HG03139 (cell line): ENCODE measurements at regions not wholly inside any gene's neighbourhood (a gene's known extent, or its start where the extent isn't known, plus 50 kb on each side); places are given as distances from the start of the nearest gene placed in this dataset.

Experiments
- ATAC-seq: cut with Tn5 transposase; IDR thresholded peaks from one replicate; pipeline ENCODE4 v1.9.1; 2021; ENCODE audit not compliant: unreplicated experiment

DNA sequence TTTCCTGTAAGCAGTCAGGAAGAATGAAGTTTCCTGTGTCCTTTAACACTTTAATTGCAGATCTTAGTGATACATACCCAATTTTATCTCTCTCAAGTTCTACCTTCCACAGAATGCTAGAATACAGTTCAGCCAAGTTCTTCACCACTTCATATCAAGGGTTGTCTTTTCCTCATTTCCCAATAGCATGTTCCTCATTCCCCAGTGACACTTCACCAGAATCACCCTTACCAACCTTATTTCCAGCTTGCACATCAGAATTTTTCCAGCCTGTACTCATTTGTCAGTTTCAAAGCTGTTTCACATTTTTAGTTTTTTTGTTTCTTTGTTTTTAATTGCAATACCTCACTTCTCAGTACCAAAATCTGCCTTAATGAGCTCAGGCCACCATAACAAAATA lies 126.1 kb downstream of the ESM1 start:
- ATAC-seq: no peak

DNA sequence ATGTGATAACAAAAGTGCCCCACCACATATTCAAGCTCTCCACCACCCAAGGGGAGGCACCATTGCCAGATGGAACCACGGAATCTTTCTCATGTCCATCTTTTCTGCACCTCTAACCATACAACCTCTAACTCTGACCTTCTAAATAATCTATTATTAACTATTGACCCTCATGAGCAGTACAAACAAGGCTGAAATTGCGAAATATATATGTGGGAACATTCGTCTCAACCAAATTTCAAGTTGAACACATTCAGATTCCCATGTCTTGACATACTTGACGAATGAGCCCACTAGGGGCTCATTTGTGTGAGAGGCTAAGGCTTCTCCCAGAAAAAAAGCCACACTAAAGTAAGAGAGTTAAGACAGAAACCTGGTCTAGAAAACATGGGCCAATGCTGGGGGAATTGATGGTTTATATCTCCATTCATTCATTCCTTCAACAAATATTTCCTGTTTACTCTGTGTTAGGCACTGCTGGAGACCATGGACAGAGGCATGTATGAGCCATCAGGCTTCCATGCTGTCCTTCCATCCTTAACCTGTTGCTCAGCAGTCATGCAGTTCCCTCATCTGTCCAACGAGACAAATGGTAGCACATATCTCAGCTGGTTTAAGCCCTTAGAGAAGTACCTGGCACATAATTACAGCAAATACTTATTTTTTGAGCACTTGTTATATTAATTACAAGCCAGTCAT lies 130.4 kb downstream of the ESM1 start:
- ATAC-seq: no peak

DNA sequence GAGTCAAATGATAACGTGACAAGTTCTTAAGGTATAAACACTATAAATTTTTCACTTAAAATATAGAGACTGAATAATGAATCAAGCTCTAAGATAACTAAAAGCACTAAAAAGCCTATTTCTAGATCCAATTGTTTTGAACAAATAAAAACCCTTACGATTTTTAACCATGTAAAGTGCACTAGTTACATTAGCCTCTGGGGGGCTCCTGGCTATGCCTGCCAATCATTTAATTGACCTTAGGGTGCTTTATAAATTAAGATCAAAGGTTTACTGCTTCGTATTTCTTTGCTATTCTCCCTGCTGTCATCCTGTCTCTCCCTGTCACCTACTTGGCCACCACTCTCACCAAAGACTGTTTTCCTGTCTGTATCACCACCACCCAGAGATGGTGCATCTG lies 133.4 kb downstream of the ESM1 start:
- ATAC-seq: no peak

DNA sequence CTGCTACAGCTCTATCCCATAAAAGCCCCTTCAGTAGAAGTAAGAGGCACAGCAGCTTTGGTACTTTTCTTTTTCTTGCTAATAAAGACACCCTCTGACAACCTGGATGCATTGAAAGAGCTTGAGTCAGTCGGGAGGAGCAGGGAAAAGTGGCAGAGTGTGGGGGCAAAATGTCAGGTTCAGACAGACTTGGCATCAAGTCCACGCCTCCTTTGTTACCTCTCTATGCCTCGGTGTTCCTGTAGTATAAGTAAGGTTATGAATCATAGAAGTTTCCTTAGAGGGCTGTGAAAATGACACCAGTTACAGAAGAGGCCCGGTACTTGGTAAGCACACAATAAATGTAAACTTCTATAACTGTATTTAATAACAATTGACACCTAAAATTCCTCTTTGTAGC lies 133.9 kb downstream of the ESM1 start:
- no peak for ATAC-seq

DNA sequence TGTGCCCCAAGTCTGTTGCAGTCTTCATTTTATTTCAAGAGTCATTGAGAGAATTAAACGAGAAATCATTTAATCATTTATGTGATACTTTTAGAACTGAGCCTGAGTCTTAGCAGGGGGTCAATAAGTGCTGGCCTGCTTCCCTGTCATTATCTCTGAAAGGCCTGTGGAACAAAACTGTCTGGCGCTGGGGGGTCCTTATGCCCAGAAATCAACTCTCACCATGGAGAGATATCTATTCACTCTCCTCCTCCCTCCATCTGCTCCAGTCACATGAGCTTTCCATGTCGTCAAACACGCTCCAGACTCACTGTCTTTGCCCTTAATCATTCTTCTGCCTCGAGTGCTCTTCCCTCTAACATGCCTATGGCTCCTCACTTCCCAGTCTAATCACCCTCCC lies 136.8 kb downstream of the ESM1 start:
- ATAC-seq: no peak

DNA sequence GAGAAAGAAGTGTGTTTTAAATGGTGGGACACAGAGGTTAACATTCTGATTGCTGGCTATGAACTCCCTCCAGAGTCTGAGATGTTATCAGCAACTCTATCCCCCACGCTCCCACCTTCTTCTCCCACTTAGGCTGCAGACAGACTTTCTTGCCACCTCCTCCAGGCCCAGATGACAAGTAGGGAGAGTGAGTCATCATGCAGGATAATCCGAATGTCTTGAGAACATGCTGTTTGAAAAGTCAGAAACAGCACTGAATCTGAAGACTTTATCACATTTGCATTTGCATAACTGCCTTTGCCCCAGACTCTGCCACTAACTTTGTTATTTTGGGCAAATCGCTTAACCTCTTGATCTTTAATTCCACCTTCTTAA lies 139.8 kb downstream of the ESM1 start:
- no peak for ATAC-seq

DNA sequence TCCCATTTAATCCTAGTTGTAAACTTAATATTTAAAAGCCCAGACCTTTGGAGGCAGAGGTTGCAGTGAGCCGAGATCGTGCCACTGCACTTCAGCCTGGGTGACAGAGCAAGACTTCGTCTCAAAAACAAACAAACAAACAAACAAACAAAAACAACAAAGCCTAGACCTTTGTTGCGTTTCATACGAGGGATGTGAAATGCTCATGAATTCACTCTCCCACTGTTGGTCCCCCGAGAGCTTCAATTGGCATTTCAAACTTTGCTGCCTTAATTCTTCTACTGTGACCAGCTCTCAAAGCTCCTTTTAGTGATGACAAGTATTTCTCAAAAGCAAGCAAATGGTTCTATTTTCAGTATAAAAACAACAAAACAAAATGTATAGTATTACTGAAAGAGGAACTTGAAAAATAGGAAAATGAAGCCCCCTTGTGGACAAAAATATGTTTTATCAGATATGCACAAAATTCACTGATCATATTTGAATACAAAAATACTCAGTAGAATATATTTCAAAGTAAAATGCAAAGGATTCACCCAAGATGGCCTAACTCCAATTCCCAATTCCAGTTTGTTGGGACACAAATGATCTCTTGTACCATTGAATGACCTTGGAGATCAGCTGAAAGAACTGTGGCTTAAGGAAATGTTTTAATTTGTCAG lies 140.4 kb downstream of the ESM1 start:
- no peak for ATAC-seq

DNA sequence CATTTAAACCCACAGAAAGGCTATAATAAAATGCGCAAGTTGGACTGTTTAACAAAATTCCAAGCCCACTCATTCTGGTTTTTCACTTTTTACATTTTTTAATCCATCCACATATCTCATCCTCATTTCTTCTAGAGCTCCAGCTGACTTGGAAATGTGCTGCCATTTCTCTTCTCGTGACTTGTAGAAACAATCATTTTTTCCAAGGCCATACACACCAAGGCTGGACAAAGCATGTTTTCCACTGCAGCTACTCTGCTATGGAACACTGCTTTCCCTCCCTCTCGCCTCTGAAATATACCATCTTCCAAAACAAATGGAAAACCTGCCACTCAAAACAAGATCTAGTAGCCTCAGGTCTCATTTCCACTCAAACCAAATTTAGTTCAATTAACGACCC lies 141.1 kb downstream of the ESM1 start:
- no peak for ATAC-seq

DNA sequence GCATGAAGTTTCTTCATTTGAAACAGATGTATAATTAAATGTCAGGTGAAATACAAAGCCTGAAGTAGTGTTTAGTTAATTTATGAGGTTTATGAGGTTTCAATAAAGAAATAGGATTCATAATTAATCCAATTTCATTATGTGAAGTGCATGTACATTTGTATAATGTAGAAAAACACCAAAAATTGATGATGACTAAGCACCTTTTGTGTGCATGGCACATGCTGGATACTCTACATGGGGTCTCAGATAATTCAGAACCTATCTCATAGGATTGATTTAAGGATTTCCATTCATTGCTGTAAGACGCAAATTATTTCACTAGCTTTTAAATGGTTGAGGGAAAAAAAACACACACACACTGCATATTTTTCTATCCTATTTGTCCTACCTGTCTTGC lies 143.9 kb downstream of the ESM1 start:
- ATAC-seq: no peak

DNA sequence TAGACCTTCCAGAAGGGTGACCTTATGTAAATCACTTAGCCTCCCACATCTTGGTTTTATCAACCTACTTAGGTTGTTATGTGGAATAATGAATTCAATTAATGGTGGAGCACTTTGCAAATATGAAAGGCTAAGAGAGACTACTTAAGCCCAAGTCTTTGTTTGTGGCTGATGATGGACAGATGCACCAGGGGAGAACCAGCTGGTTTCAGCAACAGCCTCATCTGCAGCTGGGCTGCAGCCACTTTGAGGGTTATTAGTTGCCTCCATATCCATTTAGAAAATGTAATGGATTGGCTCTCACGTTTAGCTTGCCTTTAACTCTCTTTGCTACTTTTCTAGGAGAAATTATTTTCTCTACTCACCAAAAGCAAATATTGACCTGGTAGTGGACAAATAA lies 146.6 kb downstream of the ESM1 start:
- ATAC-seq: no peak

DNA sequence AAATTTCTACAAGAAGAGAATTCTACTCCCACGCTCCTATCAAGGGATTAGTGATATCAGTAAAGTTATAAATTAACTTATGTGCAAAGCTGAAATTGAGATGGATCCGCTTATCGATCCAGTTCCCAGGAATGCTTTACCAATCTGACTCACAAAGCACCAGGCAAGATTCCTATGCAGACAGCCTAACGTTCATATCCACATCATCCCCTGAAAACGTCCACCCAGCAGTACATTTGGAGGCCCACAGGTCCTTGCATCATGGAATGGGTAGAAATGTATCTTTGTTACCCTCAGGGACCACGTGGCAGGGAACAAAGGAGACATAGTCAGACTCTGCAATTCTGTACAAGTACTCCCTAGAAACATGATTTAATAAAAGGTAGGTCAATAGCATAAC lies 147.4 kb downstream of the ESM1 start:
- ATAC-seq: no peak

DNA sequence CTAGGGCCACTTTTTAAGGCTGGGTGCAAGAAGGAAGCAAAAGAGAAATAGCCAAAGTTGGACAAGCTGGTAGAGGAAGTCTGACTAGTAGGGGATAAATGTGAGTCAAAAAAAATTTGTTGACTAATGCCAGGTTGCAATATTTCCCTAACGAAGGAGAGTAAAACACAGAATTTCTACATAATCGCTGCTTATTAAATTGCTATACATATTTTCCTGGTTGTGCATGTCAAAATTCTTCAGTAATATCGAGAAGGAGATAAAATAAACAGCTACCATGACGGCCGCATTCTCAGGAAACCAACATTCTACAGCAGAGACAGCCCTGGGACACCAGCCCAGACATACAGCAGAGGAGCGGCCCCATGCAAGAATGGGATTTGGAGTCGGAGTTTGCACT lies 148.3 kb downstream of the ESM1 start:
- no peak for ATAC-seq

DNA sequence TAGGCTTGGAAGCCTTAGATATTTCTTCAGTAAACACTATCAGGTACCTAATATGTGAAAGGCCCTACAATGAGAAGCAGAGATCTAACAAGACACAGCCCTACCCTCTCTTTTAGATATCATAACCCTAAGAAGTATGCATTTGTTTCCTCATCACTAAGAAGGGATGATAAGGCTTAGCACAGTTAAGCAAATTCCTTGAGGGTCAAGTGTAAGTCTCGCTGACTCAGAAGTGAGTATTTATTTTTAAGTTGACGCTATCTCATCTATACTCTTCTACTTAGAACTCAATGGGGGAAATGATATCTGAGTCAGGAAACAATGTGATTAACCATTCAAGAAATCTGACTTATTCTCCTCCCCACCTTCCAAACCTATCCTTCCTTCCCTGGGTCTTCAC lies 149.7 kb downstream of the ESM1 start:
- ATAC-seq: no peak

DNA sequence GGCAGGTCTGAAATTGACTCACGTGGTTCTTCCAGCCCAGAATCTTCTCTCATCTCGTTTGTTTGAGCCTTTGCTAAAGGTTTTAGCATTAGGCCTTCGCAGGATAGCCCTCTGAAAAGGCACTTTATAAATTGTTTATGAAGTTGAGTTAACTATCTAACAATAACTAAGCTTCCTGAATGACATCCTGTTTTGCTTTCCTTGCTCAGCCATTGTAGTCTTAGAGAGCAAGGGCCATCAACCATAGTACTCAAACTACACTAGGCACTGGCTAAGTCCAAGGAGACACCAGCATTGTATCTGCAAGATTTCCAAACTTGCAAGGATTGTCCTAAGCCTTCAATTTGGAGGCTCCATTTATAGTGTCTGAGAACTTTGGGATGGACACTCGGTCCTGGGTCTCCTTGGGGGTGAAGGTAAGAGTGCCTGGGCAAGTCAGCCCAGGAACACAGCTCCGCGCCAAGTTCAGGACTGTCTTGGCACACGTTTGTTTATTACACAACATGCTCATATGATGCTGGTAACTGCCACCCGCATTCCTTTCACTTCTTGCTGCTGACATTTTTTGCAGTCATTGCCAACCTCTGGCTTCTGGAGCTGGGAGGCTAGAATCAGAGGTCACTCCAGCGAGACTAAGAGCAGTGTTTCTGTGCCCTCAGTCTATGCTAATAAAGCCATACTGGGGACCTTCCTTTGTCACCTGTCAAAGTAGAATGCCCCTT lies 151.1 kb downstream of the ESM1 start:
- ATAC-seq: no peak

DNA sequence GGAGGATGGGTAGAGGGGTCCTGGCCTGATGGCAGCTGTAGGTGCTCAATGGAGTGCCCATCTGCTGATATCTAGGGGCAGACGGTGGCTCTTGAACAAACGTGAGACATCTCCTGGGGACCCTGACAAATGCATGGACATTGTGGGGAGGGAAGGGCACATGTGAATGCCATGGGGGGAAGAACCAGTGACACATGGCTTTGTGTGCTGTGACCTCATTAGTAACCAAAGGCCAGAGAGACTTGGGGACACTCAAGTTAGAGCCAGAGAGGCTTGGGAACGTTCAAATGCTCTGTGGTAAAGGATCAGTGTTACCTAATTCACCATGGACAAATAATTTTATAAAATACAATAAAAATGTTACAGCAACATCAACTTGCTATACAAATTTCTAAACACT lies 151.8 kb downstream of the ESM1 start:
- ATAC-seq: no peak

DNA sequence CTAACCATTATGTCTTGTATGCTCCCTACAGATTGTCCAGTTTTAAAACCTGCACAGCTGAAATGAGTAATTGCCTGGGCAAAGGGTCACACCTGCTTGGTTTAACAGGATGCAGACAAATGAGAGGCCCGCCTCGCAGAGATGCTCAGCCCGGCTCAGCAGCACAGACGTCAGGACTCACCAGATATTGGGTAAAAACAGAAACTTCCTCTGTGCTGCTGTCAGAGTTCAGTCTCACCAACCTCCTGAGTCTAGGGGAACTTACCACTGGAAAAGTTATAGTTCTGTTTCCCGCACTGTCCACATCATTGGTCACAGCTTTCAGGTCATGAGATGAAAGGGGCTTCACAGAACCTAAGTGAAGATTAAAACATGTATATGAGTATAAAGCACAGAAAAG lies 152.5 kb downstream of the ESM1 start:
- ATAC-seq: no peak

DNA sequence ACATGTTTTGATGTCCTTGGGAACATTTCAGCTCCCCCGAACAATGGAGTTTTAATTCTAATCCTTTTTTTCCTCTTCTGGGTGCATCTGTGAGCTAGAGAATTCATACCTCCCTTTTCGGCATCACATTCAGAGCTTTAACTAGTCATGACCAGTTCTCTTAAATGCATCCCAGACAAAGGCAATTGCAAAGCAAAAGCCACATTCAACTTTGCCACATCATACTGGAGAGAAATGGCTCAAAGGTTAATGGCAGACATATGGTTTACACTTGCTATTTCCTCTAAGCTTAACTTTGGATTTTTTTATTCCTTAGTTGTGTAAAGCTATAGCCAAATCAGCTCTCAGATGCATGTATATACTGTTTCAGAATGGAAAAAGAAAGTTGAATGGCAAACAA lies 153.3 kb downstream of the ESM1 start:
- ATAC-seq: no peak

DNA sequence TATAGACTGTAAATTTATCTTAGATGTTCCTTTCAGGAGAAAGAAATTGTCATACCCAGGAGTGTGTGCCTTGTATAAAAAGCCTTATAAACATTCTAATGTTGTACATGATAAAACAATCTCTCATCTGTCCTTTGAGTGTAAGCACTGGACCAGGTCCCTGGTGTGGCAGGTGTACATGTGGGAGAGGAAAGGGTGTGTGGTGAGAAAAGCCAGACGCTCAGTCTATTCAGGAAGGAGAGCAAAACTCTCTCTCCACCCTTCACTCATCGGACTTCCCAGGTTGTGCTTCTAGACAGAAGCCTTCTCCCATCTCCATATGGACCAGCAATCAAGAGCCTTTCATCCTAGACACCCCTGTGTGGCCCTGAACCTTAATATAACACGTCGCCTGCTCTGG lies 154.2 kb downstream of the ESM1 start:
- no peak for ATAC-seq

DNA sequence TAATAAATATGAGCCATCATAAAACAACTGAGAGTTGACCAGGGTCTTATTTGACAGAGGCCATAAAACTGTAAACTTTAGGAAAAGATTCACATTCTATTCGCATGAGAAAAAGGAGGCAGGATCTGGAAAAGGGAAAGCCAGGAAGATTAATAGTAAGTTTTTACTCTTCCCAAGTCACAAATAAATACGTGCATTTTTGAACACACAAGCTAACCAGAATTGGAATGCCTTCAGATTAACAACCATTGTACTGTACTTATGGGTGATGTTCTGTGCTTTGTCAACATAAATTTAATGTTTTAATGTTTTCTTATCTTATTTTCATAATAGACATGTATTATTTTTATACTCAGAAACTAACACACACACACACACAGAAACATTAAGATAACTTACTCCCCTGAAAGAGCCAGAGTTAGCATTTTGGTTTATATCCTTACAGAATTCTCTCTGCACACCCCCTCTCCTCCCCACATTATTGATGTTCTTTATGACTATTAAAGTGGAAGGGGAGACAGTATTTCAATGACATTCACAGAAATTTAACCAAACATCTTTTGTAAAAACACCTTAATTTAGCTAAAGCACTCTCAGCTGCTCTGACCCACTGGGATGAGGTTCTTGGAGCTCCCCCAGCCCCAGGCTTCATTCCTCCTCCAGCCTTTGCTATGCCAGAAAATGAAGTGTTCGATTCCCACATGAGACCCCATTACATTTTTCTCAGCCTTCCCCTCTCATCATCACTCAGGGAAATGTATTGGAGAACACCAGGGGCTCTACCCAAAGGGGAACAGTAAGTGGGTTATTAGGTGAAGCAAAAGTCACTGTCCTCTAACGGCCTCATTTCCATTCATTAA lies 155.5 kb downstream of the ESM1 start:
- no peak for ATAC-seq

DNA sequence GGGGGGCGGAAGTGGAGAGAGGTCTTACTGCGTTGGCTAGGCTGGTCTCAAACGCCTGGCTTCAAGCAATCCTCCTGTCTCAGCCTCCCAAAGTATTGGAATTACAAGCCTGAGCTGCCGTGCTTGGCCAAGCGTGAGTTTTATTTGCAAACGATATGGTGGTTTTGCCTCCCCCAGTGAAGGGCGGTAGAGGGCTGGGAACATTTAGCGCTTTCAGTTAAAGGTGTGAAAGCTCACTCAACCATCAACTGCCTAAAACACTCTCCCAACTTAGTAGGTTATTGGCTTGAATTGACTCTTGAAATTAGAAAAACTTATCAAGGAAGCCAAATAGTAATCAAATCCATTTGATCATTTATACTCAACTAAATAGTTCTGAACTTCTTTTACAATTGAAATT lies 156.3 kb downstream of the ESM1 start:
- no peak for ATAC-seq

DNA sequence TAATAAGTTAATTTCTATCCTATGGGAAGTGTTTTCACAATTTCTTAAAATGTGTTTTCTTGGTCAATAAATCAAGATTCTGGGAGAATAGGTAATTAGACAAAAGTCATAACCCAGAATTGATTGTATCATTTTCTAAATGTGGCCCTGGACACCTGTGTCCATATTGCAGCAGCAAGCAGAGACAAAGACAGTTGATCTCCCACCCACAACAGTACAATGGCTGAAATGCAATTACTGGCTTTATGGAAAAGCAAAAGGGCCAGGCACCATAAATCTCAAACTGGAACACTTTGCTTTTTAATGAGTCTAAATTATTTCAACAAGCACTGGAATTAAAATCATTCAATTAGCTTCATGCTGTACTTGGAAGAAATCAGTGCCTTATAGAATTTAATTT lies 157.2 kb downstream of the ESM1 start:
- no peak for ATAC-seq

DNA sequence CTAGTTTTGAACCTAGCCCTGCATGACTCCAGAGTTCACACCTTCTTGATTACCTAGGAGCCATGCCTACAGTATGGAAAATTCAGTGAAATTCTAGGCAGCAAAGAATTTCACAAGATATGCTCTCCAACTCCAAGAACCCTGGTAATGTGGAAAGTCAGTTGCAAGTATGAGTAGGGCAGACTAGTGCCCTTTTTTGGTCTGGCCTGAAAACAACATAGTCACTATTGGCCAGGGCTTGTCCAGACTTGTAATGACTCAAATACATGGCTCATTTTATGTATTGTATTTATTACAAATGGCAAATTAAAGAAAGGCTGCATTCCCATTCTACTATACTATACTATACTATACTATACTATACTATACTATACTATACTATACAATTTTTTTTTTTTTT lies 160.4 kb downstream of the ESM1 start:
- ATAC-seq: no peak
